ENCODE measurements at regions not wholly inside any gene's neighbourhood (a gene's known extent, or its start where the extent isn't known, plus 50 kb on each side); places are given as distances from the start of the nearest gene placed in this dataset.

DNA sequence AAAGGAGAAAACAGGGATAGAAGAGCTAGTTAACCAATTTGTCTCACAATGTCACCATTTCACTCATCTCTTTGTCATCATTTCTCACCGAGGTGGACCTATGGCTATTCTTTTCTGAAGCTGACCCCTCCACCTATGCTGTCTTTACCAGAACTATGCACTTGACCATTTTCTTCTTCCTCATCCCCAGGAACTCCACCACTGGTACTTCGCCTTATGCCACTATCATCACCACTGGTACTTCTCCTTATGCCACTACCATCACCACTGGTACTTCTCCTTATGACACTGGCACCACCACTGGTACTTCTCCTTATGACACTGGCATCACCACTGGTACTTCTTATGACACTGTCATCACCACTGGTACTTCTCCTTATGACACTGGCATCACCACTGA, 745.8 kb upstream of the CHAC2 start:
- H3K4me1 ChIP-seq (ENCODE audit: insufficient read depth, low read length, poor library complexity, severe bottlenecking): no peaks in the 10 kb centered on the region
- ChIA-PET CTCF (no interaction called here), POLR2A (ENCODE audit: low non-redundant PET) (no interaction called here)
- intact Hi-C loops (cut with micrococcal nuclease; ENCODE audit: unreplicated experiment): no loop called here
- H3K36me3 ChIP-seq (ENCODE audit: insufficient read depth, low read length, poor library complexity, severe bottlenecking): no peaks in the 10 kb centered on the region
- no peak for TF ChIP-seq EZH2 (IDR thresholded peaks at IDR 0.05; ENCODE audit: borderline replicate concordance, low read depth, low read length, poor library complexity, severe bottlenecking)
- TF ChIP-seq, protein P1, sequence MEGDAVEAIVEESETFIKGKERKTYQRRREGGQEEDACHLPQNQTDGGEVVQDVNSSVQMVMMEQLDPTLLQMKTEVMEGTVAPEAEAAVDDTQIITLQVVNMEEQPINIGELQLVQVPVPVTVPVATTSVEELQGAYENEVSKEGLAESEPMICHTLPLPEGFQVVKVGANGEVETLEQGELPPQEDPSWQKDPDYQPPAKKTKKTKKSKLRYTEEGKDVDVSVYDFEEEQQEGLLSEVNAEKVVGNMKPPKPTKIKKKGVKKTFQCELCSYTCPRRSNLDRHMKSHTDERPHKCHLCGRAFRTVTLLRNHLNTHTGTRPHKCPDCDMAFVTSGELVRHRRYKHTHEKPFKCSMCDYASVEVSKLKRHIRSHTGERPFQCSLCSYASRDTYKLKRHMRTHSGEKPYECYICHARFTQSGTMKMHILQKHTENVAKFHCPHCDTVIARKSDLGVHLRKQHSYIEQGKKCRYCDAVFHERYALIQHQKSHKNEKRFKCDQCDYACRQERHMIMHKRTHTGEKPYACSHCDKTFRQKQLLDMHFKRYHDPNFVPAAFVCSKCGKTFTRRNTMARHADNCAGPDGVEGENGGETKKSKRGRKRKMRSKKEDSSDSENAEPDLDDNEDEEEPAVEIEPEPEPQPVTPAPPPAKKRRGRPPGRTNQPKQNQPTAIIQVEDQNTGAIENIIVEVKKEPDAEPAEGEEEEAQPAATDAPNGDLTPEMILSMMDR (conservative IDR thresholded peaks at IDR 0.05; ENCODE audit: low read depth, low read length): no peak
- H3K27me3 ChIP-seq (replicated peaks; ENCODE audit: insufficient read depth, low read depth, low read length, poor library complexity): peaks cover 4% of the 10 kb centered on the region
- H3K4me3 ChIP-seq (ENCODE audit: low read depth, low read length, poor library complexity, severe bottlenecking): no peak overlapping the region
- no peak overlapping the region for H3K27ac ChIP-seq (ENCODE audit: low read depth, low read length, poor library complexity, severe bottlenecking)
- DNase-seq (ENCODE audit: low spot score): no peak
- no TSS peak for BruUV-seq (replicated peaks)
- H3K9me3 ChIP-seq (ENCODE audit: low read depth, low read length, poor library complexity, severe bottlenecking): no peaks in the 10 kb centered on the region

DNA sequence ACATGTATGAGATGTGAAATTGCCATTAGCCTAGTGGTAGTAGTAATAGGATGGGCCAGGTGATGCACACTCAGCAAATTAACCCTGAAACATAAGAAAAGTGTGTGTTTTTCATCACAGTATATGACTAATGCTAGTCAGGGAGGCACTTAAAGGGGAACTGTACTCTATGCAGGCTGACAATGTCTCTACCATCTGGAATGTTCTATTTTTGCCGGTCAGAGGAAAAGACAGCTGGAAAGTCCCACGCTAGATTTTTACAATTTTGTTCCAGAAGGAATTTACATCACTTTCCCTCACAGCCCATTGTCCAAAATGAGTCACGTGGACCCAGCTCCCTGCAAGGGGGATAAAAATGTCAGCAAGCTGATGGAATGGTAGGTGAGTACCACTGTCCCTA, 746.3 kb upstream of the CHAC2 start:
- CTCF ChIA-PET: no interaction called here

DNA sequence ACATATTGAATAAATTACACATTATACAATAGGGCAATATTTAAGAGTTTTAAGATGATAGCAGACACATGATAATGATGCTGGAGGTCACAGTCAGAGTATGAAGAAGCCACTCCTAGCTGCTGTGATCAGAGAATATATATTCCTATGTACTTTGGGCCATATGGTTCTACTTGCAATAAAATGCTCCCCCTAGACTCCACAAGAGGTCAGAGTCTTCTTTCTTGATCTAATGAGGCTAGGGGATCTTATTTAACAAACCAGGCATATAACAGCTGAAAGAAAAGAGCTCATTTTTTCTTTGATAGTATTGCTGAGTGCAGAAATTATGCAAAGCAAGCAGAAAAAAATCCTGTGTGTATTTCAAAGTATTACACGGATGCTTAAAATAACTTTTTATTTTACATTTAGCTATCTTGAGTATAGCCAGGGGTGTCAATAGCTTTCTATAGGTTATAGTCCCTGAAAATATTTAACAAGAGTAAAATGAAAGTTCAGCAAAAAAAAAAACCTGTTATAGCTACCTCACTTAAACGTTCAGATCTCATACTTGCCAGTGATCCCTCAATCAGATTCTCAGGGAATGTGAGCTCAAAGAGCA, 748.7 kb upstream of the CHAC2 start:
- no TSS peak for BruUV-seq (replicated peaks)
- POLR2A ChIA-PET (ENCODE audit: low non-redundant PET): no interaction called here
- Histone ChIP-seq H3K4me3 (ENCODE audit: low read depth, low read length, poor library complexity, severe bottlenecking) (no peak overlapping the region), H3K4me1 (ENCODE audit: insufficient read depth, low read length, poor library complexity, severe bottlenecking) (no peaks in the 10 kb centered on the region), H3K27ac (ENCODE audit: low read depth, low read length, poor library complexity, severe bottlenecking) (no peak overlapping the region), H3K27me3 (replicated peaks; ENCODE audit: insufficient read depth, low read depth, low read length, poor library complexity) (no peaks in the 10 kb centered on the region), H3K36me3 (ENCODE audit: insufficient read depth, low read length, poor library complexity, severe bottlenecking) (no peaks in the 10 kb centered on the region), H3K9me3 (ENCODE audit: low read depth, low read length, poor library complexity, severe bottlenecking) (no peaks in the 10 kb centered on the region)
- DNase-seq (ENCODE audit: low spot score): peak; percentile 6
- TF ChIP-seq, protein P1 (conservative IDR thresholded peaks at IDR 0.05; ENCODE audit: low read depth, low read length): no peak
- TF ChIP-seq EZH2 (IDR thresholded peaks at IDR 0.05; ENCODE audit: borderline replicate concordance, low read depth, low read length, poor library complexity, severe bottlenecking): no peak
- intact Hi-C loops (cut with micrococcal nuclease; ENCODE audit: unreplicated experiment): no loop called here
- CTCF ChIA-PET: interaction anchor here (0.6 kb wide), 1 partner anchor 1083 kb away, joined by 3 read pairs; no protein-coding TSS in a partner anchor

More for the DNA sequence above, 746.3 kb upstream of the CHAC2 start:
- no peak for DNase-seq (ENCODE audit: low spot score)
- no peaks in the 10 kb centered on the region for H3K4me1 ChIP-seq (ENCODE audit: insufficient read depth, low read length, poor library complexity, severe bottlenecking)
- POLR2A ChIA-PET (ENCODE audit: low non-redundant PET): no interaction called here
- no peaks in the 10 kb centered on the region for H3K9me3 ChIP-seq (ENCODE audit: low read depth, low read length, poor library complexity, severe bottlenecking)
- no TSS peak for BruUV-seq (replicated peaks)
- H3K4me3 ChIP-seq (ENCODE audit: low read depth, low read length, poor library complexity, severe bottlenecking): no peak overlapping the region
- no peaks in the 10 kb centered on the region for H3K36me3 ChIP-seq (ENCODE audit: insufficient read depth, low read length, poor library complexity, severe bottlenecking)
- no peak overlapping the region for H3K27ac ChIP-seq (ENCODE audit: low read depth, low read length, poor library complexity, severe bottlenecking)
- peaks cover 4% of the 10 kb centered on the region for H3K27me3 ChIP-seq (replicated peaks; ENCODE audit: insufficient read depth, low read depth, low read length, poor library complexity)
- TF ChIP-seq EZH2 (IDR thresholded peaks at IDR 0.05; ENCODE audit: borderline replicate concordance, low read depth, low read length, poor library complexity, severe bottlenecking): no peak
- TF ChIP-seq, protein P1 (conservative IDR thresholded peaks at IDR 0.05; ENCODE audit: low read depth, low read length): no peak
- intact Hi-C loops (cut with micrococcal nuclease; ENCODE audit: unreplicated experiment): no loop called here
